DMS153 (cell line): ENCODE measurements at regions not wholly inside any gene's neighbourhood (a gene's known extent, or its start where the extent isn't known, plus 50 kb on each side); places are given as distances from the start of the nearest gene placed in this dataset.
"Not testable (repeated sequence)": the region's sequence is repeated elsewhere in the genome, so short reads cannot be mapped to it uniquely, and the experiment has no call there.

Experiments
- DNase-seq: peaks from one replicate; lab custom pipeline; 2025; lab: John Stamatoyannopoulos, UW

DNA sequence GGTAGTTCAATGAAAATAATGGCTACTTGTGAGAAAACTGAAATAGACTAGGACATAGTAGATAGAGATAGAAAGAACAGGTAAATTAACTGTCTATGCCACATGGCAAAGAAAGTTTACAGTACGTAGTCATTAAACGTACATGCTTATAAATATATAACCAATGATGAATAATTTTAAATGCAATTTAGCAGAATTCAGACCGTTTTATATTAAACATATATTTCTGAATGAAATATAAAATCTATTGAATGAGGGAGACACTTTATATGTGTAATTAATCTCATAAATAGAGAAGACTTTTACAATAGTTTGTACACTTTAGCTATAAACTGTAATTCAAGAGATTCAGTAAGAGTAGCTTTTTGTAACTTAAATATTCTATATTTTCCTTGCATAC lies 124.4 kb upstream of the VPREB1 start:
- DNase-seq: no peak

DNA sequence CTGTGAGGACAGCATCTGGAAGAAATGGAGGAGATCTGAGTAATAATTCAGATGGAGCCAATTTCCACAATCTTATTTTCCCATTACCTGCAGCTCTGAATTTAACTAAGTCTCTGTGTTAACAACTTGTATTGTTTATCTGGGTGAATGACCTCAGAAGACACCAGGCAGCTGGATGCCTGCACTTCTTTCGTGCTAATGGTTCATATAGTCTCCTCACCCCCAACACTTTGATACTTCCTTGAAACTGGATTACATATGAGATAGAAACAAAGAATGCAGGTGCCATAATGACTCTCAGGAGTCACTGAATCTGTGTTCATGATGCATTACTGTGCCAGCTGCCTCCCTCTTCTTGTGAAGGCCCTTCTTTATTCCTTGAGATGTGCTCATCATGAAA lies 125.6 kb upstream of the VPREB1 start:
- DNase-seq: no peak

DNA sequence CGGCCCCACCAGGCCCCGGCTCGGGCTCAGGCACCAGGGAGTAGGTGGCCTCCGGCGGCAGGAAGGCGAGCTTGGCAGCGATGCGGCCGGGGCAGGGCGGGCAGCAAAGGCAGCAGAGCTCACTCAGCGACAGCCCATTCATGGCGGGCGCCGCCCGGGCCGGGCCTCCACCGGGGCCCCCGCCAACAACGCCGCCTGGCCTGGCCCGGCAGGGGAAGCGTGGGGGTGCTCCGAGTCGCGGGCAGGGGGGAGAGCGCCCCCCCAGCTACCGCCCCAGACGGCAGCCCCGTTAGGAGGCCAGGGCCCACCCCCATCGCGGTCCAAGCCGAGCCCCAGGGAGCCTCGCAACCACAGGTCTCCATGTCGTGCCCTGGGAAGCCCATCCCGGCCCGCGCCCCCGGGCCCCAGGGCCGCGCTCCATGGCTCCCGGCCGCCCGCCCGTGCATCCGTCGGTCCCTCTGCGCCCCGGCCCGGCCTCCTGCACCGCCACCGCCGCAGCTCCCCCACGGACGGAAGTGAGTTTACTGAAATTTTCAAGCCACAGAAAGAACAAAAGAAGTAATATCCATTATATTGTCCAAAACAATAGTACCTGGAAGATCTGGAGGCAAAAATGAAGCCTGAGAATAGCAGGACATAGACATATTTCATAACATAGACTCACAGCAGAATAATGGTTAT lies 126.6 kb upstream of the VPREB1 start:
- not testable (repeated sequence) for DNase-seq

DNA sequence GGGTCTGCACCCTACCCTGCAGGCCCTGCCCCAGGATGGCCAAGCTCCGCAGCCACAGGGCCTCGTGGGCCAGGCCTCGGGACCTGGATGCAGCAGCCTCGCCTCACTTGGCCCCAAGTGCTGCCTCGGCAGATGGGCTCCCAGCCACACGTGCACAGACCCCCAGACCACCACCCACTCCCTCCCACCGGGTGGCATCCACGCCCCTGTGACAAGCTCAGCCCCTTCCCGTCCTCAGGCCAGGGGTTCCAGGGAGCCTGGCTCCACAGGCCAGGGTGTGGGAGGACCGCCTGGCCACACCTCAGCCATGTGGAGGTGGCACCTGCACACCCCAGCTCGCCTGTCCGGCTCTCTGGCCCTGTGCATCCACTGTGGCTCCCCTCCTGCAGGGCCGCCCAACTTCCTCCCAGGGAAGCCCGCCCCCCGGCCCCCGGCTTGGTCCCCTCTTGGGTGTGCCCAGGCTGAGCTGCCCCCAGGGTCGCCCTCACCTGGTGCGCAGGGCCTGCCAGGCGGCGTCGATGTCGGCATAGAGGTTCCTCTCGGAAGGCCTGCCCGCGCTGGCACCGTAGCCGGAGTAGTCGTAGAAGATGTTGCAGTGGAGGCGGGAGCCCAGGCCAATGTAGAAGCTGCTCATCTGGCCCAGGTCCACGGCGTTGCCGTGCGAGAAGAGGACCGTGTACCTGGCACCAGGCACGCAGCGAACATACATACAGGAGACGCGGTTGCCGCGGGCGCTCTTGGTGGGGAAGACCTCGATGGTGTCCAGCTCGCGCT lies 127.4 kb upstream of the VPREB1 start:
- DNase-seq: not testable (repeated sequence)

DNA sequence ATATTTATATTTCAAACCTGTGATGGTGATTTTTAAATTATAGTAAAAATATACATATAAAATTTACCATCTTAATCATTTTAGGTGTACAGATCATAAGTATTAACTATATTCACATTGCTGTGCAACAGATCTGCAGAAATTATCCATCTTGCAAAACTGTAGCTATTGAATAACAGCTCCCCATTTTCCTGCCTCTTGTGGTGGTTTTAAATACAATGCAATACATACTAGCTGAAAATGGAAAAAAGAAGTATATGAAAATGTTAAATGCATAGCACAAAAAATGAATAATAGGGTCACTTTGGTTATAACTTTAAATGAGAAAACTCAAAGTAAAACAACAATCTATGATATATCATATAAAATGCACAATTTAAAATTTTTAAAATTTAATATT lies 130.9 kb upstream of the VPREB1 start:
- DNase-seq: no peak

DNA sequence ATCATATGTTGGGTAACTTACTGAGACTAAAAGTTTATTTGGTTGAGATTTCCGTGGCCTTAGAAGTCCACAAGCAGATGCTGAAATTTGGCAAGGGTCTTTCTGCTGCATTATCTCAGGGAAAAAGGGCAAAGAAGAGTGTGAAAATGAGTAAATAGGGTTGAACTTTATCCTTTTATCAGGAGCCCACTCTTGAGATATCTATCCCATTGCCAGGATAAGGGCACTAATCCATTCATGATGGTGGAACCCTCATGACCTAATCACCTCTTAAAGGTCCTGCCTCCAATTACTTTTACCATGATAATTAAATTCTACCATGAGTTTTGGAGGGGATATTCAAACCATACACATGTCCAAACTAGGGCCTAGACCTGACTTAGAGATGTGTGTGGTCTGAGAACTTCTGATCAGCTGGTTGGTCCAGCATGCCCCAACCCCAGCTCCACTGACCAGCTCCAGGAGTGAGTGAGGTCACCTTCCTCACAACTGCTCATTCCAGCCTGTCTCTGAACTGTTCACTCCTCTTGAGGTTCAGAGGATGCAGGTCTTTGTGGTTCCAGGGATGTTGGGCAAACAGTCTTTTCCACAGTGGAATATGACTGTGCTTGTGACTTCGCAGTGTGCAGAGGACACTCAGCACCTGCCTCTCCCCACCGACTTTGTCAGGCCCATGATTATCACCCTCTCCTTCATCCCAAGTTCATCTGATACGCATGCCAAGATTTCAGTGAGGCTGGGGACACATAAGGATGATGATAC lies 130.1 kb upstream of the TOP3B start:
- no peak for DNase-seq

DNA sequence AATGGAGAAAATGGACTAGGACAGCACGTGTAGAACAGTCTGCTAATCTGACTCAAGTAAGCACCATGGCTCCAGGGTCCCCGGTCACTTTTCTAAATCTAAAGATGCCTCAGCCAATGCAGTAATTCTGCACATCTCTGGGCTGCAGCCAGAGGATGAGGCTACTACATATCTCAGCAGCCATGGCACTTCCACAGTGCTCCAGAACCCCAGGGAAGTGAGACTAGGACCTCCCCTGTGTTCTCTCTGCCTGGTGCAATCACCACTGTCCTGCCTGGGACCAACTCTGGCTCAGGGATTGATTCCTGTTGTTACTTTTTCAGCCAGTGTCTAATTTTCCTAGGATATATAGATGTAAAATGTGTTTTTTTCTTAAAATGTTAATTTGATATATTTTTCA lies 129.4 kb upstream of the TOP3B start:
- no peak for DNase-seq

DNA sequence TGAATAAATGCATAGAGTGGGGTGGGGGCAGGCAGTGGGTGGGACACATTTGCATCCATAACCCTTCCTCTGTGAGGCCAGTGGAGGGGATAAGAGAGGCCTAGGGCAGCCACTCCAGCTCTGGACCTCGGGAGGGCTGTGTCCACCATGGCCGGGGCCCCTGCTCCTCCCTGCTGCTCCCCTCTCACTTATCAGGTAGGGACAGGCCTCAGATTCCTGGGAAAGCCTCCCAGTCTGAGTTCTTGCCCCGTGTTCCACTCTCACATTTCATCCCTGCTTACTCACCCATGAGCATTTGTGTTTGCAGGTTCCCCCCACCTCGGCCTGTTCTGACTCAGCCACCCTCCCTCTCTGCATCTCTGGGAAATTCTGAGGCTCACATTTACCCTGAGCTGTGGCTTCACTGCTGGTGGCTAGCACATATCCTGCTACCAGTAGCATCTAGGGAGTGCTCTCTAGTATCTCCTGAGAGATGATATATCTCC lies 128.7 kb upstream of the TOP3B start:
- no peak for DNase-seq

DNA sequence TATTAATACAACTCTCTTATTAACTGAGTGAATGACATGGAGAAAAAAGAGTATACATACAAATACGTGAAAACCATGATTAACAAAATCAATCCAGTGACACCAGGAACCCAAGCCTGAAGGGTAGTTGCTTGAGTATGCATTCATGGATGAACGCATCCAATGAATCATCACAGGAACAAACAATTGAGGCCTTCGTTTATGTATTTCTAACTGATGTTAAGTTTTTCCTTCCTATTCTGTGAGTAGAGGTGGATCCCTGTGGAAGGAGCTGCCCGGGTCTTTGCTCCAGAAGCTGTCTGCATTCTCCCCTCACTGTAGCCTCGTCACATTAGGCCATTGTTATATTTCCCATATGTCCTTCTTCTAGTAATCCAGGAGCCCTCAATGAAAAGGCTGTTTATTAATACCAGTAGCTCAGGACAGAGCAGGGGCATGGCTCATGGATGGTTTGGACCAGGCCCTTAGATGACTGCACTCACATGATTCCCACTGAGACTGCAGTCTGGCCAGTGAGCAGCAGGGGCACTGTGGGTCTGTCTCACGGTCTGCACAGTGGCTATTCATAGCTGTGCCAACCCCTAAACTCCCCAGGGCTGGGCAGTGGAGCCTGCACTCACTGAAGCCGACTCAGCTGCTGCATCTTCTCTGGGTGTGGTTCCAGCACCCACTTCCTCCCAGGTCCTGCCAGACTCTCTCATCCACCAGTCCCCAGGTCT lies 128.1 kb upstream of the TOP3B start:
- no peak for DNase-seq

DNA sequence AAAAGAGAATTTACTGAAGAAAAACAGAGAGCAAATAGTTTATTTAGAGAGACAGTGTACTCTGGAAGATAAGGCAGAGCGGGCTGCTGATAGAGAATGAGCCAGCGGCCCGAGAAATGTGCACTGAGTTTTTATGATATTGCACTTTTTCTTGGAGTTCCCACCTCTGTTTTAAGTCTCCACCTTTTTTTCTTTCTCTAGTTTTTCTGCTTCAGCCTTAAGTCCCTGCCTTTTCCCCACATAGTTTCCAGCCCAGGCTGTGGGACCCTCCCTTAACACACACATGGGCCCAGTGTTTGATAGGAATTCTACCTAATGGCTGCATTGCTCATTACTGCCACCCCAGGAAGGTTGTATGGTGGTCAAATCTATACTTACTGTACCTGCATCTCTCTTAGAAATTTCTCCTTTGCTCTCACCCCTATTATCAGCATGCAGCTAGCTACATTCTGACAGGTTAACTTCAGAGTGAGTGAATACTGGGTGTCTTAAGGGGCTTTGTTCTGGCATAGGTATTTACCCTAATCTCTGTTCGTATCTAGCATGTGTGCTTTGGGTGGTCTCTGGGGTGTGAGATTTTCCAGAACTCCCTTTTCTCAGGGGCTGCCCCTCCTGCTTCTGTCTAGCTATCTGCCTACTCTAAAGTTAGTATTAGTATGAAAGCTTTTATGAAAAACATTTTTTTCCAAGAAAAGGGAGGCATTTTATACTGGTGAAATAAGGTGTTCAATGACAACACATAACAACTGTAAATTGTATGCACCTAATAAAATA lies 127.3 kb upstream of the TOP3B start:
- DNase-seq: no peak

DNA sequence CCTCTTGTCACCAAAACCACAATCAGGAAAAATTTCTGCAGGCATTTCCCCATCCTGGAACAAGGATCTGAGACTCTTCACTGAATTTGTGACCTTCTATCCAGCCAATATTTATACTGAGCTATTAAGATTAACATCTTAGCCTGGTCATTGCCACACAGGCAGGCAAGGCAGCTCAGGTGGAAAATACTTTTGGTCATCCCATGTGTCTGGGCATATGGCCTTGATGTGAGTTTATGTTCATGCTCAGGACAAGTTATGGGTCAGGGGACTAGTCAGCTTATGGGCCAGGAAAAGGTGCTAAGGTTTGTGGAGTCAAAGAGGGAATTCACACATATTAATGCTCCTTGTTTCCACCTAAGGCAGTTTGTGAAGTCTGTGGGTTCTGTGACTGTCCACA lies 124.3 kb upstream of the TOP3B start:
- DNase-seq: no peak

DNA sequence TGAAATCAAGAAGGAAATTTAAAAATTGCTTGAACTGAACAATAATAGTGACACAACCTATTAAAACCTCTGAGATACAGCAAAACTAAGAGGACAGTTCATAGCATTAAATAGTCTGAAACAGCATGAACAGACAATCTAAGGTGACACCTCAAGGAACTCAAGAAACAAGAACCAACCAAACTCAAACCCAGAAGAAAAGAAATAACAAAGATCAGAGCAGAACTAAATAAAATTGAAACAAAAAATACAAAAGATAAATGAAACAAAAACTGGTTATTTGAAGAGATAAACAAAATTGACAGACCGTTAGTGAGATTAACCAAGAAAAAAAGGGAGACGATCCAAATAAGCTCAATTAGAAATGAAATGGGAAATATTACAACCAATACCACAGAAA lies 122.8 kb upstream of the TOP3B start:
- DNase-seq: no peak

DNA sequence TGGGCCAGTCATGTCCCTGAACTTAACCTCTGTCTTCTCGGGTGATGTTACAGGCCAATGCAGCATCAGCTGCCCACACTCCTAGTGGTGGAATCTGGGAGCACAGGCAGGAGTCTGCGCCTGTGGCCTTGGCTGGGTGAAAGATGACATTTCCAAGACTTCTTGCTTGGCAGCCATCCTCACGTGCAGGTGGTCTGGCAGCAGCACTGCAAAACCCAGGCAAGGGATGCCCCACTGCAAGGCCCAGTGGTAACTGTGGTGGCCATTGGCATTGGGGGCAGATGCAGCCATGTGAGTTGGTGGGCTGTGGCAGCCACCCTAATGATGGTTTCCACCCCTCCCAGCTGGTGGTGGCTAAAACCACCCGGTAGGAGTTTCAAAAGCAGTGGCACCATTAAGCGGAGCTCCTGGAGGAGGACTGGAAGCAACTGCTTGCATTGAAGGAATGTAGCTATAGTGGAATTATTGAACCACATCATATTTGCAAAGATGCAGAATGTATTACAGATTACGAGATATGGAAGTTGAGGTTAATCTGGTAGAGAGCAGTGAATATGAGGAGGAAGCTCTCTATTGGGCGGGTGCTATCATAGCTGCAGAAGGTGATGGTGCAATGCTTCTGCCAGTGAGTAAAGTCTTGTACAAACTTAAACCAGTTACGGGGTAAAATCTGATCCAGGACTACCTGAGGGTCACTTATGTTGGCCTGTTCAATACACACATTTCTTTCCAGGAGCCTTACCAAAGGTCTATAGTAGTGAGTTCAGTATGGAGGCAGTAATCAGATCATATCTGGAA lies 120.7 kb upstream of the TOP3B start:
- no peak for DNase-seq

DNA sequence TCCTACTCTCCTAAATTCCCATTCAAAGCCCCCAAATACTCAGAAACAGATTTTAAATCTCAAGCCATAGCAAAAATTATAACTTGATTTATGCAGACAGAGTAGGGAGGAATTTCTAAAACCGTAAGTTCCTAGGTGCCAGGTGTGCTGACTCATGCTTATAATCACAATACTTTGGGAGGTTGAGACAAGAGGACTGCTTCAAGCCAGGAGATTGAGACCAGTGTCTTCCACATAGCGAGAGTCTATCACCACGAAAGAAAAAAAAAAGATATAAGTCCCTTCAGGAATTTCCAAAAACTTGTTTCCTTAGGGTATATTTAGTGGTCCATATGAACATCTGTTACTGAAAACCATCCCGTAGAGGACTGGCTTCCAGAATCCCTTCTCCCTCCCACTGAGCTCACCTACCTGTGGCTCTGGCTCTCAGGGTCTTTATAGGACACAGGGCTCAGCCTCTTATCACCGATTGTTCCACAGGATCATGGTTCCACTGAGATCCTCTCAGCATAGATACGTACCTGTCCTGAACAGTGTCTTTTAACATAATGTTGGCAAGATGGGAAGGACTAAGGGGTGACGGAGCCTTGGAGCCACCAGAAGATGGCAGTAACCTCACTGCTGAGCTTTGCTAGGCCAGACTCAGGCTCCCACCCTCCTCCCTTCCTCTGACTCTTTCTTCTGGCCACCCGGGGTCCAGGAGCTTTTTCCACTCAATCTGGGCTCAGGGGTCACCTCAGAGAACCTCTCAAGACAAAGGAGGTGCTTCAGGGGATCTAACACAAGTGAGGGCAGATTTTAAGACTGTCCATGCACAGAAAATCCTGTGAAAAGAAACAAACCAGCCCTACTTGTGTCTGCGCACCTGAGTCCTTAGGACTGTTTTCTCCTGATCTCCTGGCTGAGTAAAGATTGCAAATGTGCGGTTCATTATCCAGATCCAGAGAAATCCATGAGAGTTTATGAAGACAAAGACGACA lies 117.5 kb upstream of the TOP3B start:
- DNase-seq: no peak

DNA sequence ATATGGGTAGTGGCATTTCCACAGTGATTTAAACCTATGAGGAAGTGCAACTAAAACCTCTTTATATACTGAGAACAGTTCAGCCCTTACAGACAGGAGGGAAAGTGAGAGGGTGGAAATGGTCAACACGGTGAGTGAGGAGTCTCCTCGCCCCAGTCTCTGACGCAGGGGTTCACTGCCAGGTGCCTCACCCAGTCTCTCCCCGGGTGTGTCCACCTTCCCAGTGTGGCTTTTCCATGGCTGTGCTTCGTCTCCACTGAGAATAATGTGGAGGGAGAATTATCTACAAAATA lies 116.6 kb upstream of the TOP3B start:
- no peak for DNase-seq

DNA sequence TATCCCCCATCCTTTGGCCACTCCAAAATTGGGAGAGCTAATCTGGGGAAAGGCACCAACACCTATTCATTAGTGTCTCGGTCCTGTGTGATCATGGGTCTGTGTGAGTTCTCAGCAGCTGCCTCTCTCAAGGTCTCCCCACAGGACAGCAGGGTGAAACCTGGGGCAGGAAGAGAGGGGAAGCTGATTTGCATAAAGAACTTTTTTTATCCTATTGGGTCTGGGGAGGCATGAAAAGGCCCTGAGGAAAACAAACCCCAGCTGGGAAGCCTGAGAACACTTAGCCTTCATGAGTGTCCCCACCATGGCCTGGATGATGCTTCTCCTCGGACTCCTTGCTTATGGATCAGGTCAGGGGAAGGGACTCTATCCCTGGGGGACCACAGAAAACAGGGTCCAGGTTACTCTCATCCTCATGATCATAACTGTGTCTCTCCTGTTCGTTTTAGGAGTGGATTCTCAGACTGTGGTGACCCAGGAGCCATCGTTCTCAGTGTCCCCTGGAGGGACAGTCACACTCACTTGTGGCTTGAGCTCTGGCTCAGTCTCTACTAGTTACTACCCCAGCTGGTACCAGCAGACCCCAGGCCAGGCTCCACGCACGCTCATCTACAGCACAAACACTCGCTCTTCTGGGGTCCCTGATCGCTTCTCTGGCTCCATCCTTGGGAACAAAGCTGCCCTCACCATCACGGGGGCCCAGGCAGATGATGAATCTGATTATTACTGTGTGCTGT lies 116.0 kb upstream of the TOP3B start:
- DNase-seq: no peak

DNA sequence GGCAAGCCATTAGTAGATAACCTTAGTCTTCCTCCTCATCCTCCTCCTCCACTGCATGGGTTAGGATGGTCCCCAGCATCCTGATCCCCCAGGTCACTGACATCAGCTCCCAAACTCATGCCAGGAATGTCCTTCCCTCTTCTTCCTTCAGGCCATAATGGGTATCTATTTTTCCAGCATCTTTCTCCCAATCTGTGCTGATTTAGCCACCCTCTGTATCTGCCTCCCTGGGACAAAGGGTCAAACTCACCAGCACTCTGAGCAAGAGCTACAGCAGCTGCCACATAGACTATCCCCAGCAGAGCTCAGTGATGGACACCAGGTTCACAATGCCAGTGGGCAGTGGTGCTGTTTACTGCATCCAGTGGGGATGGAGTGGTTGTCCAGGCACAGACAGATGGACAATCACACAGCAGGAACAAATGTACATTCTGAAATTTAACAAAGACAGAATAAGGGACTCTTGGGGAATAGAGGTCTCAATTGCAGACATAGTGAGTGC lies 115.2 kb upstream of the TOP3B start:
- DNase-seq: no peak

DNA sequence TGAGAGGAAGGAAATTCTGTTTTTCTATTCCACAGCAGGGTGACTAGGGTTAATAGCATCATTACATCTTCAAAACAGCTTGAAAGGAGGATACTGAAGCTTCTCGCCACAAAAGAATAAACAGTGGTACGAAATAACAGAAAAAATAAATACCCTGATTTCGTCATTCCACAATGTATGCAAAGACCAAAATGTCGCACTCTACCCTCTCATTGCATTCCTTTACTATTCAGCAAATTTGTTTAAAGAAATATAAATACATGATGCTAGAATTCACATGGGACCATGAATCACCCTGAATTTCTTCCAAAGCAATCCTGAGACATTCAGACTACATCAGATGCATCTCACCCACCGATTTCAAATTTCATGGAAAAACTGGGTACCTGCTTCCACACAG lies 112.3 kb upstream of the TOP3B start:
- no peak for DNase-seq

DNA sequence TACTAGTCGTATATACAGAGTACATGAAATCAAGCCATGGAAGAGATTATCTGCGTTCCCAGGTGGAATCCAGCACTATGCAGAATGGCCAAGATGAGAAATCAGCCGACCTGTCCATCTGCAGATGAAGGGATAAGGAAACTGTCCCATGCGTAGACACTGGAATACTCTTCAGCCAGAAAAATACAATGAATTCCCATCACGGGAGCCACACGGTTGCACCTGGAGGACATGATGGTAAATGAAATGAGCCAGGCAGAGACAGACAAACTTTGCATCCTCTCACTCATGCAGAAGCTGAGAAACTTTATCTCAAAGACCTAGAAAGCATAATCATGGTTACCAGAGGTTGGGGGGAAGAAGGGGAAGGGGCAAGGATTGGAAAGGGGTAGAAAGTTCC lies 111.9 kb upstream of the TOP3B start:
- DNase-seq: no peak
